CD4-positive, alpha-beta T cell treated with Interleukin-12 subunit alpha and Interleukin-12 subunit beta, for 1 hour (primary cell): ENCODE measurements at regions not wholly inside any gene's neighbourhood (a gene's known extent, or its start where the extent isn't known, plus 50 kb on each side); places are given as distances from the start of the nearest gene placed in this dataset.

Experiments
- DNase-seq: peaks from one replicate; pipeline ENCODE4 v3.0.0-alpha.2; 2020

GRCh38 chr5:74421377-74421776 is 219.2 kb downstream of the ENC1 start:
- no peak for DNase-seq

GRCh38 chr5:74420947-74421346 is 219.6 kb downstream of the ENC1 start:
- no peak for DNase-seq

- no peak for DNase-seq
These were observed 220.3 kb downstream of the ENC1 start for GRCh38 chr5:74420220-74420619.

GRCh38 chr5:74419468-74419867 is 221.1 kb downstream of the ENC1 start:
- DNase-seq = no peak

GRCh38 chr5:74418709-74419108 is 221.8 kb downstream of the ENC1 start:
- DNase-seq = no peak

- DNase-seq = no peak
These were observed 222.3 kb downstream of the ENC1 start for GRCh38 chr5:74418261-74418660.

GRCh38 chr5:74415695-74416102 is 224.8 kb downstream of the ENC1 start:
- no peak for DNase-seq

GRCh38 chr5:74414228-74414627 is 226.3 kb downstream of the ENC1 start:
- DNase-seq = no peak

GRCh38 chr5:74413403-74414048 is 227.0 kb downstream of the ENC1 start:
- DNase-seq = no peak

GRCh38 chr5:74412066-74412465 is 228.5 kb downstream of the ENC1 start:
- DNase-seq = no peak

- no peak for DNase-seq
These were observed 230.8 kb downstream of the ENC1 start for GRCh38 chr5:74409712-74410111.

- DNase-seq = no peak
These were observed 231.3 kb downstream of the ENC1 start for GRCh38 chr5:74409166-74409706.

GRCh38 chr5:74408150-74409043 is 232.1 kb downstream of the ENC1 start:
- DNase-seq = no peak

GRCh38 chr5:74407701-74408100 is 232.8 kb downstream of the ENC1 start:
- DNase-seq = no peak

- DNase-seq = no peak
These were observed 233.7 kb downstream of the ENC1 start for GRCh38 chr5:74406844-74407243.

- no peak for DNase-seq
These were observed 234.9 kb downstream of the ENC1 start for GRCh38 chr5:74405593-74405992.

- no peak for DNase-seq
These were observed 235.7 kb downstream of the ENC1 start for GRCh38 chr5:74404574-74405508.

- DNase-seq = no peak
These were observed 236.8 kb downstream of the ENC1 start for GRCh38 chr5:74403771-74404170.

GRCh38 chr5:74402553-74402952 is 238.0 kb downstream of the ENC1 start:
- no peak for DNase-seq

- DNase-seq = no peak
These were observed 238.6 kb downstream of the ENC1 start for GRCh38 chr5:74401946-74402320.

- DNase-seq = no peak
These were observed 239.1 kb downstream of the ENC1 start for GRCh38 chr5:74401281-74401945.

GRCh38 chr5:74400067-74400466 is 240.5 kb downstream of the ENC1 start:
- no peak for DNase-seq
